ENCODE measurements at regions not wholly inside any gene's neighbourhood (a gene's known extent, or its start where the extent isn't known, plus 50 kb on each side); places are given as distances from the start of the nearest gene placed in this dataset.

- DNase-seq (ENCODE audit: low read depth) = no peak
- no peak for TF ChIP-seq CTCF (IDR thresholded peaks at IDR 0.05; ENCODE audit: control insufficient read depth, extremely low read depth, insufficient read depth)
- H3K4me3 ChIP-seq (ENCODE audit: low read depth, low read length) = no peak overlapping the region
Measured at GRCh38 chr2:65529419-65529818, 97.0 kb upstream of the SPRED2 start.

GRCh38 chr2:65528241-65528574, 95.8 kb upstream of the SPRED2 start:
- no peak overlapping the region for H3K4me3 ChIP-seq (ENCODE audit: low read depth, low read length)
- no peak for TF ChIP-seq CTCF (IDR thresholded peaks at IDR 0.05; ENCODE audit: control insufficient read depth, extremely low read depth, insufficient read depth)
- no peak for DNase-seq (ENCODE audit: low read depth)

- no peak for TF ChIP-seq CTCF (IDR thresholded peaks at IDR 0.05; ENCODE audit: control insufficient read depth, extremely low read depth, insufficient read depth)
- no peak for DNase-seq (ENCODE audit: low read depth)
- no peak overlapping the region for H3K4me3 ChIP-seq (ENCODE audit: low read depth, low read length)
Measured at GRCh38 chr2:65527451-65528240, 95.2 kb upstream of the SPRED2 start.

- no peak for DNase-seq (ENCODE audit: low read depth)
- no peak for TF ChIP-seq CTCF (IDR thresholded peaks at IDR 0.05; ENCODE audit: control insufficient read depth, extremely low read depth, insufficient read depth)
- H3K4me3 ChIP-seq (ENCODE audit: low read depth, low read length) = no peak overlapping the region
Measured at GRCh38 chr2:65525616-65526231, 93.3 kb upstream of the SPRED2 start.

GRCh38 chr2:65522922-65523321, 90.5 kb upstream of the SPRED2 start:
- no peak for TF ChIP-seq CTCF (IDR thresholded peaks at IDR 0.05; ENCODE audit: control insufficient read depth, extremely low read depth, insufficient read depth)
- DNase-seq (ENCODE audit: low read depth) = no peak
- H3K4me3 ChIP-seq (ENCODE audit: low read depth, low read length) = no peak overlapping the region

GRCh38 chr2:65518751-65519150, 86.4 kb upstream of the SPRED2 start:
- H3K4me3 ChIP-seq (ENCODE audit: low read depth, low read length) = no peak overlapping the region
- no peak for TF ChIP-seq CTCF (IDR thresholded peaks at IDR 0.05; ENCODE audit: control insufficient read depth, extremely low read depth, insufficient read depth)
- DNase-seq (ENCODE audit: low read depth) = no peak

Data from LNCaP clone FGC (cell line).